Spleen (tissue), 11 donors: ENCODE measurements at regions not wholly inside any gene's neighbourhood (a gene's known extent, or its start where the extent isn't known, plus 50 kb on each side); places are given as distances from the start of the nearest gene placed in this dataset.

Experiments used
- DNase-seq: peaks from one replicate; pipeline ENCODE4 v3.0.0-alpha.2; 2020
- H3K27ac ChIP-seq, 8 donors: fragments of 200-600 bp; sonication (generic) in 7 of 8; 1 replicate in 4 of 8; 2 replicates in 4 of 8; pipeline versions ENCODE4 v1.5.0 to v1.8.0; 2016 to 2021; ENCODE audit warnings: inconsistent platforms in 4 of 8, mild to moderate bottlenecking in 4 of 8, moderate library complexity in 1 of 8
- H3K27me3 ChIP-seq, 7 donors: fragments of 200-600 bp; sonication (generic) in 6 of 7; replicated peaks in 1 of 7; 1 replicate in 4 of 7; 2 replicates in 3 of 7; pipeline versions ENCODE4 v1.5.0 to v1.8.0; 2016 to 2021; ENCODE audit warnings: inconsistent platforms in 3 of 7, mild to moderate bottlenecking in 1 of 7
- H3K36me3 ChIP-seq, 6 donors: fragments of 200-600 bp; sonication (generic) in 5 of 6; 1 replicate in 4 of 6; 2 replicates in 2 of 6; pipeline versions ENCODE4 v1.5.0 to v1.8.0; 2016 to 2021; ENCODE audit warnings: inconsistent platforms in 2 of 6
- H3K4me1 ChIP-seq, 6 donors: fragments of 200-600 bp; sonication (generic) in 5 of 6; 1 replicate in 3 of 6; 2 replicates in 3 of 6; pipeline versions ENCODE4 v1.5.0 to v1.8.0; 2016 to 2021; ENCODE audit warnings: inconsistent platforms in 3 of 6
- H3K4me3 ChIP-seq, 8 donors: fragments of 200-600 bp; sonication (generic) in 7 of 8; 1 replicate in 4 of 8; 2 replicates in 4 of 8; pipeline versions ENCODE4 v1.5.0 to v1.8.0; 2016 to 2021; ENCODE audit warnings: inconsistent platforms in 4 of 8, mild to moderate bottlenecking in 4 of 8, moderate library complexity in 2 of 8
- H3K9me3 ChIP-seq, 8 donors: fragments of 200-600 bp; sonication (generic) in 7 of 8; 1 replicate in 4 of 8; 2 replicates in 4 of 8; pipeline versions ENCODE4 v1.5.0 to v1.8.0; 2016 to 2021; ENCODE audit warnings: inconsistent platforms in 4 of 8
- POLR2A ChIP-seq, 3 donors: fragments of 450-650 bp; IDR thresholded peaks; one replicate each; pipeline ENCODE4 v1.5.1; 2017; ENCODE audit warnings: antibody characterized with exemption in 3 of 3, mild to moderate bottlenecking in 1 of 3
- POLR2AphosphoS5 ChIP-seq, 3 donors: sonication (generic); formaldehyde crosslinking; IDR thresholded peaks; one replicate each; pipeline ENCODE4 v1.5.1; 2017; ENCODE audit warnings: antibody characterized with exemption in 3 of 3
- WGBS, 5 donors: extraction: QIAGEN DNeasy Blood & Tissue Kit in 3 of 5; methylation state at CpG; one replicate each; pipeline versions ENCODE4 v1.1.5 to v1.1.7; 2013 to 2018; 5-methylcytosine and 5-hydroxymethylcytosine counted together
- intact Hi-C: fragments of 100-400 bp; cut with DNase I; formaldehyde crosslinking; loops from one replicate; pipeline ENCODE4 v1.15.0; 2023; ENCODE audit warnings: low total_unique reads
- TF ChIP-seq, protein P1 (sequence below), 11 experiments: fragments of 200-600 bp in 7 of 11; fragments of 450-650 bp in 4 of 11; sonication (generic) in 4 of 11; IDR thresholded peaks in 8 of 11; conservative IDR thresholded peaks in 3 of 11; 1 replicate in 7 of 11; 2 replicates in 4 of 11; pipeline versions ENCODE4 v1.4.0 to v1.8.0; 2016 to 2021; ENCODE audit warnings: antibody characterized with exemption in 11 of 11, inconsistent platforms in 4 of 11, mild to moderate bottlenecking in 1 of 11
- donor health status: healthy with polysubstance abuse.
- donor health status: DM: no; HTN: no; CAD: no; lungs with moderate emphysema.
- donor health status: DM: no; HTN: no; CAD: no.
- donor health status: Bipolar disorder and iron deficiency.
- donor health status: healthy.
- donor health status: DM: no; HTN: no; CAD: no.
- donor health status: DM: yes; HTN: yes; CAD: no.

DNA sequence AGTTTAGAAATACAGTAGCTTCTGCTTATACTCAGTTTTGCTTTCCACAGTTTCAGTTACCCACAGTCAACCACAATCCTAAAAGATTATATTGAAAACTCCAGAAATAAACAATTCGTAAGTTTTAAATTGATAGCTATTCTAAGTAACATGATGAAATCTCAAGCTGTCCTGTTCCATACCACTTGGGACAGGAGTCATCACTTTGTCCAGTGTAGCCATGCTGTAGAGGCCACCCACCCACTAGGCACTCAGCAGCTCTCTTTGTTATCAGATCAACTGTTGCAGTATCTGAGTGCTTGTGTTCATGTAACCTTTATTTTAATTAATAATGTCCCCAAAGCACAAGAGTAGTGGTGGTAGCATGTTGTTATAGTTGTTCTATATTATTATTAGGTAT, 117.5 kb upstream of the IQCM start:
- peaks cover 0 to under 1% (median 0%) of the 10 kb centered on the region in 8 donors for H3K9me3 ChIP-seq
- TF ChIP-seq POLR2AphosphoS5 (IDR thresholded peaks at IDR 0.05) = no peak
- TF ChIP-seq, protein P1, sequence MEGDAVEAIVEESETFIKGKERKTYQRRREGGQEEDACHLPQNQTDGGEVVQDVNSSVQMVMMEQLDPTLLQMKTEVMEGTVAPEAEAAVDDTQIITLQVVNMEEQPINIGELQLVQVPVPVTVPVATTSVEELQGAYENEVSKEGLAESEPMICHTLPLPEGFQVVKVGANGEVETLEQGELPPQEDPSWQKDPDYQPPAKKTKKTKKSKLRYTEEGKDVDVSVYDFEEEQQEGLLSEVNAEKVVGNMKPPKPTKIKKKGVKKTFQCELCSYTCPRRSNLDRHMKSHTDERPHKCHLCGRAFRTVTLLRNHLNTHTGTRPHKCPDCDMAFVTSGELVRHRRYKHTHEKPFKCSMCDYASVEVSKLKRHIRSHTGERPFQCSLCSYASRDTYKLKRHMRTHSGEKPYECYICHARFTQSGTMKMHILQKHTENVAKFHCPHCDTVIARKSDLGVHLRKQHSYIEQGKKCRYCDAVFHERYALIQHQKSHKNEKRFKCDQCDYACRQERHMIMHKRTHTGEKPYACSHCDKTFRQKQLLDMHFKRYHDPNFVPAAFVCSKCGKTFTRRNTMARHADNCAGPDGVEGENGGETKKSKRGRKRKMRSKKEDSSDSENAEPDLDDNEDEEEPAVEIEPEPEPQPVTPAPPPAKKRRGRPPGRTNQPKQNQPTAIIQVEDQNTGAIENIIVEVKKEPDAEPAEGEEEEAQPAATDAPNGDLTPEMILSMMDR (IDR thresholded peaks at IDR 0.05 in 8 of 11, conservative IDR thresholded peaks at IDR 0.05 in 3 of 11) = no peak
- TF ChIP-seq POLR2A (IDR thresholded peaks at IDR 0.05) = no peak
- intact Hi-C loops = no loop called here
- no peak for DNase-seq
- H3K27ac ChIP-seq = no peak overlapping the region
- 0 to 81% (median 36%) methylated on average over 1 of the region's 1 CpG for WGBS, 5 donors
- H3K4me1 ChIP-seq = no peaks in the 10 kb centered on the region
- no peaks in the 10 kb centered on the region for H3K27me3 ChIP-seq
- no peak overlapping the region for H3K4me3 ChIP-seq
- no peaks in the 10 kb centered on the region for H3K36me3 ChIP-seq

DNA sequence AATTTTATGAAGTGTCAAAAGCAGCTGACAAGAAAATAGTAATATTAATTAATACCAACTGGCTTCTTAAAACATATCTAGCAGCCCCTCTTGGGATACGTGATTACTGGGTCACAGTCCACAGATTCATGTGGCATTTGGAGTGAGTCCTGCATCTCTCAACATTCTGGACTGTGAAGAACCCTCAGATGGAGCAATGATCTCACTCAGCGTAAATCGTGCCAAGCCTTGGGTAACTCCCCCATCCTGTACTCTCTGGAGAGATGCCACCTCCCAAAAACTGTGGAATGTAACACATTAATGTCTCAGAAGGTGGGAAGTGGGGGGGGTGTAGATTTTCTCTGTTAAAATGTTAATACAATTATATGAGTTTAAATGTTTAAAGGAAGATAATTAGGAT, 118.2 kb upstream of the IQCM start:
- Histone ChIP-seq H3K36me3 (no peaks in the 10 kb centered on the region), H3K27me3 (no peaks in the 10 kb centered on the region), H3K27ac (no peak overlapping the region), H3K4me3 (no peak overlapping the region), H3K9me3 (peaks cover 0 to 4% (median 0%) of the 10 kb centered on the region in 8 donors), H3K4me1 (no peaks in the 10 kb centered on the region)
- no peak for DNase-seq
- intact Hi-C loops = no loop called here
- TF ChIP-seq, protein P1 (IDR thresholded peaks at IDR 0.05 in 8 of 11, conservative IDR thresholded peaks at IDR 0.05 in 3 of 11) = no peak
- no peak for TF ChIP-seq POLR2A (IDR thresholded peaks at IDR 0.05)
- no peak for TF ChIP-seq POLR2AphosphoS5 (IDR thresholded peaks at IDR 0.05)
- WGBS, 5 donors = 57 to 85% (median 69%) methylated on average over 3 of the region's 3 CpGs

DNA sequence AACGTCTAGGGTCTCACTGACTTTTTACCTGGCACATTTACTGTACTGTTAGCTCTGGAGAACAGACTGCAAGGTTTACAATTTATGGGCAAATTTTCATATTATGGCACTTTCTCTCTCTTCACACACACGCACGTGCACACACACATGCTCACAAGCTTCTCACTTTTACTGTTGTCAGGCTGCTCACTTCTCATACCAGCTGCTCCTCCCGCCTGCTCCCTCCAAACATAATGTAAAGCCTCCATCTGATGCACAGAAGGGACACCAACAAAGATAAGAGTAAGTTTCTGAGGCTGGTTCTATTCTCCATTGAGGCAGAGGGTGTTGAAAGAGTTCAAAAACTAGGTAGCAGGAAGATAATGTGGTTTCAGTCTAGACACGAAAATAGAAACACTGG, 128.9 kb upstream of the DCLK2 start:
- Histone ChIP-seq H3K36me3 (no peaks in the 10 kb centered on the region), H3K4me1 (no peaks in the 10 kb centered on the region), H3K27ac (no peak overlapping the region), H3K27me3 (no peaks in the 10 kb centered on the region), H3K9me3 (no peaks in the 10 kb centered on the region), H3K4me3 (no peak overlapping the region)
- TF ChIP-seq, protein P1 (IDR thresholded peaks at IDR 0.05 in 8 of 11, conservative IDR thresholded peaks at IDR 0.05 in 3 of 11) = no peak
- TF ChIP-seq POLR2AphosphoS5 (IDR thresholded peaks at IDR 0.05) (no peak), POLR2A (IDR thresholded peaks at IDR 0.05) (no peak)
- DNase-seq = no peak
- intact Hi-C loops = no loop called here
- 59 to 76% (median 73%) methylated on average over 5 of the region's 5 CpGs for WGBS, 5 donors

DNA sequence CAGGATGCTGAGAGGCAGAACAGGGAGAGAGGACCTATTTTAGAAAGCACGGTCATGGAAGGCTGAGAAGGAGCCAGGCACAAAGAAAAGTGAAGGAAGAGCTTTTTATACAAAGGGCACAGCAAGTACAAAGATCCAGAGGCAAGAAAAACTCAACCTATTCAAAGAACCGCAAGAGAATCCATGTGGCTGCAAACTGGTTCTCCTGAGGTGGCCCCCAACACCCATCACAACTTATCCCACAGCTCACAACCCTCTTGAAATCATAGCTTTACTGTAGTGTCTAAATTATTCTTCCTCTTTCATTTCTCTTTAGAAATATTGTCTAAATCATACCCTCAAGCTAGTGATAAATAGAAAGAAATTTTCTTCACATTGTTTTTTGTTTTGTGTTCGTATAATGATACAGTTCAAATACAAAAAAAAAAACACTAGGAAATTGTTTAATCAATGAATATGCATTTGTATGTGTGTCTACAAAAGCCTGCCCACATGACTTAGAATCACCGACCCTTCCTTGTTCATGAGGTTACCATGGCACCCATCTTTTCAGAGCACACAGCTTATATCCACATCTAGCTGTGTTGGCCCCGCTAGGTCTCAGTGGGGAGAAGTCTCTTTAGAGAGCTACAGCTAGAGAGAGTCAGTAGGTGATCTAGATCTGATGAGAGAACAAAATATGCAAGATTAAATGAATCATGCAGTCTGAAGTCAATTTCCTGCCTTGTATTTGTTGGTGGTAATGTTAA, 126.9 kb upstream of the DCLK2 start:
- H3K9me3 ChIP-seq = no peaks in the 10 kb centered on the region
- TF ChIP-seq, protein P1 (IDR thresholded peaks at IDR 0.05 in 8 of 11, conservative IDR thresholded peaks at IDR 0.05 in 3 of 11) = no peak
- no peak for TF ChIP-seq POLR2A (IDR thresholded peaks at IDR 0.05)
- TF ChIP-seq POLR2AphosphoS5 (IDR thresholded peaks at IDR 0.05) = no peak
- H3K27me3 ChIP-seq = no peaks in the 10 kb centered on the region
- intact Hi-C loops = no loop called here
- DNase-seq = no peak
- no peaks in the 10 kb centered on the region for H3K36me3 ChIP-seq
- WGBS, 5 donors = 78 to 90% (median 83%) methylated on average over 5 of the region's 5 CpGs
- no peak overlapping the region for H3K27ac ChIP-seq
- H3K4me3 ChIP-seq = no peak overlapping the region
- no peaks in the 10 kb centered on the region for H3K4me1 ChIP-seq
